Nephron (organoid): ENCODE measurements at regions not wholly inside any gene's neighbourhood (a gene's known extent, or its start where the extent isn't known, plus 50 kb on each side); places are given as distances from the start of the nearest gene placed in this dataset.

ENCODE experiments used
- H3K27ac Mint-ChIP-seq, 3 experiments: 2 replicates each; pipeline ENCODE4 v1.8.0; 2020; ENCODE audit warnings: mixed read lengths in 3 of 3, mild to moderate bottlenecking in 2 of 3, moderate library complexity in 1 of 3
- H3K27me3 Mint-ChIP-seq: 2 replicates; pipeline ENCODE4 v1.8.0; 2021; ENCODE audit warnings: low read depth, mild to moderate bottlenecking, moderate library complexity, mixed read lengths
- H3K36me3 Mint-ChIP-seq: 2 replicates; pipeline ENCODE4 v1.8.0; 2020; ENCODE audit warnings: low read depth, mixed read lengths
- H3K4me1 Mint-ChIP-seq: 2 replicates; pipeline ENCODE4 v1.8.0; 2020; ENCODE audit warnings: mixed read lengths
- H3K4me3 Mint-ChIP-seq, 3 experiments: 2 replicates each; pipeline ENCODE4 v1.8.0; 2020; ENCODE audit warnings: mild to moderate bottlenecking in 3 of 3, mixed read lengths in 3 of 3, moderate library complexity in 2 of 3
- H3K9me3 Mint-ChIP-seq: 2 replicates; pipeline ENCODE4 v1.8.0; 2020; ENCODE audit warnings: mixed read lengths
- CTCF ChIP-seq, 3 experiments: fragments of 200-600 bp; sonication (generic); IDR thresholded peaks; one replicate each; pipeline ENCODE4 v1.5.0; 2021; ENCODE audit warnings: antibody characterized with exemption in 3 of 3; ENCODE audit not compliant: unreplicated experiment in 3 of 3

GRCh38 chrX:145729635-145730034 is 88.0 kb upstream of the SLITRK2 start:
- no peak overlapping the region for H3K4me3 Mint-ChIP-seq
- H3K9me3 Mint-ChIP-seq, result peaks cover 2% of the 10 kb centered on the region
- H3K27me3 Mint-ChIP-seq, result no peaks in the 10 kb centered on the region
- no peaks in the 10 kb centered on the region for H3K36me3 Mint-ChIP-seq
- H3K4me1 Mint-ChIP-seq, result peaks cover 5% of the 10 kb centered on the region
- no peak overlapping the region for H3K27ac Mint-ChIP-seq
- TF ChIP-seq CTCF (IDR thresholded peaks at IDR 0.05; ENCODE audit: unreplicated experiment in 3 of 3), result no peak

DNA sequence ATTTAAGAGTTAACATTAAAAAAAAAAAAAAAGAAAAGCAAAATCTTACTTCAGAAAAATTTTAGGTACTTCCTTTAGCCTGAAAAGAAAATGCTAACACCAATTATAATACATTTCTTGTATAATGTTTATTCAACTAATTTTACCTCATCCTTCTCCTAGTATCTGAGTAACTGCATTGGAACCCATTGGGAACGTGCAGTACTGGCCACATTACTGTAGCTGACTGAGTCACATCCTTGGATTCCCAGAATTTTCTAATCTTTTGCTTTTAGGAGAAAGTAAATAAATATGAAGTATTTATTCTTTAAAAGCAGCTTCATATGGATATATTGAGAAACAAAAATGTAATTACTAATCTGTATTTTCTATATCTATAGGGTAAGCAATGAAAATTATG is 82.6 kb upstream of the SLITRK2 start:
- H3K27me3 Mint-ChIP-seq, result no peaks in the 10 kb centered on the region
- TF ChIP-seq CTCF (IDR thresholded peaks at IDR 0.05; ENCODE audit: unreplicated experiment in 3 of 3), result no peak
- H3K4me3 Mint-ChIP-seq, result no peak overlapping the region
- H3K4me1 Mint-ChIP-seq, result no peaks in the 10 kb centered on the region
- peaks cover 2% of the 10 kb centered on the region for H3K9me3 Mint-ChIP-seq
- H3K36me3 Mint-ChIP-seq, result no peaks in the 10 kb centered on the region
- no peak overlapping the region for H3K27ac Mint-ChIP-seq

- TF ChIP-seq CTCF (IDR thresholded peaks at IDR 0.05; ENCODE audit: unreplicated experiment in 3 of 3), result no peak
- H3K36me3 Mint-ChIP-seq, result no peaks in the 10 kb centered on the region
- no peak overlapping the region for H3K27ac Mint-ChIP-seq
- H3K9me3 Mint-ChIP-seq, result peaks cover 5% of the 10 kb centered on the region
- H3K4me1 Mint-ChIP-seq, result no peaks in the 10 kb centered on the region
- H3K4me3 Mint-ChIP-seq, result no peak overlapping the region
- H3K27me3 Mint-ChIP-seq, result no peaks in the 10 kb centered on the region
Measured at GRCh38 chrX:145751943-145752342, 65.7 kb upstream of the SLITRK2 start.
